Ovary (tissue), 3 donors: ENCODE measurements at regions not wholly inside any gene's neighbourhood (a gene's known extent, or its start where the extent isn't known, plus 50 kb on each side); places are given as distances from the start of the nearest gene placed in this dataset.

Experiments used
- CTCF ChIP-seq, 3 donors: fragments of 450-650 bp in 2 of 3; fragments of 200-600 bp in 1 of 3; IDR thresholded peaks; one replicate each; pipeline versions ENCODE4 v1.5.1 to v1.8.0; 2016 to 2022; ENCODE audit warnings: antibody characterized with exemption in 3 of 3, mild to moderate bottlenecking in 1 of 3
- EP300 ChIP-seq: sonication (generic); formaldehyde crosslinking; IDR thresholded peaks from one replicate; pipeline ENCODE4 v1.6.1; 2017; ENCODE audit warnings: antibody characterized with exemption
- donor health status: DM: no; HTN: no; CAD: no.

- TF ChIP-seq CTCF (IDR thresholded peaks at IDR 0.05) (no peak), EP300 (no peak)
Observed at GRCh38 chr14:100975671-100976070, 72.1 kb upstream of the RTL1 start.
